Spleen (tissue), 11 donors: ENCODE measurements at regions not wholly inside any gene's neighbourhood (a gene's known extent, or its start where the extent isn't known, plus 50 kb on each side); places are given as distances from the start of the nearest gene placed in this dataset.

Source experiments
- DNase-seq: peaks from one replicate; pipeline ENCODE4 v3.0.0-alpha.2; 2020
- H3K27ac ChIP-seq, 8 donors: fragments of 200-600 bp; sonication (generic) in 7 of 8; 1 replicate in 4 of 8; 2 replicates in 4 of 8; pipeline versions ENCODE4 v1.5.0 to v1.8.0; 2016 to 2021; ENCODE audit warnings: inconsistent platforms in 4 of 8, mild to moderate bottlenecking in 4 of 8, moderate library complexity in 1 of 8
- H3K27me3 ChIP-seq, 7 donors: fragments of 200-600 bp; sonication (generic) in 6 of 7; replicated peaks in 1 of 7; 1 replicate in 4 of 7; 2 replicates in 3 of 7; pipeline versions ENCODE4 v1.5.0 to v1.8.0; 2016 to 2021; ENCODE audit warnings: inconsistent platforms in 3 of 7, mild to moderate bottlenecking in 1 of 7
- H3K36me3 ChIP-seq, 6 donors: fragments of 200-600 bp; sonication (generic) in 5 of 6; 1 replicate in 4 of 6; 2 replicates in 2 of 6; pipeline versions ENCODE4 v1.5.0 to v1.8.0; 2016 to 2021; ENCODE audit warnings: inconsistent platforms in 2 of 6
- H3K4me1 ChIP-seq, 6 donors: fragments of 200-600 bp; sonication (generic) in 5 of 6; 1 replicate in 3 of 6; 2 replicates in 3 of 6; pipeline versions ENCODE4 v1.5.0 to v1.8.0; 2016 to 2021; ENCODE audit warnings: inconsistent platforms in 3 of 6
- H3K4me3 ChIP-seq, 8 donors: fragments of 200-600 bp; sonication (generic) in 7 of 8; 1 replicate in 4 of 8; 2 replicates in 4 of 8; pipeline versions ENCODE4 v1.5.0 to v1.8.0; 2016 to 2021; ENCODE audit warnings: inconsistent platforms in 4 of 8, mild to moderate bottlenecking in 4 of 8, moderate library complexity in 2 of 8
- H3K9me3 ChIP-seq, 8 donors: fragments of 200-600 bp; sonication (generic) in 7 of 8; 1 replicate in 4 of 8; 2 replicates in 4 of 8; pipeline versions ENCODE4 v1.5.0 to v1.8.0; 2016 to 2021; ENCODE audit warnings: inconsistent platforms in 4 of 8
- POLR2A ChIP-seq, 3 donors: fragments of 450-650 bp; IDR thresholded peaks; one replicate each; pipeline ENCODE4 v1.5.1; 2017; ENCODE audit warnings: antibody characterized with exemption in 3 of 3, mild to moderate bottlenecking in 1 of 3
- POLR2AphosphoS5 ChIP-seq, 3 donors: sonication (generic); formaldehyde crosslinking; IDR thresholded peaks; one replicate each; pipeline ENCODE4 v1.5.1; 2017; ENCODE audit warnings: antibody characterized with exemption in 3 of 3
- WGBS, 5 donors: extraction: QIAGEN DNeasy Blood & Tissue Kit in 3 of 5; methylation state at CpG; one replicate each; pipeline versions ENCODE4 v1.1.5 to v1.1.7; 2013 to 2018; 5-methylcytosine and 5-hydroxymethylcytosine counted together
- intact Hi-C: fragments of 100-400 bp; cut with DNase I; formaldehyde crosslinking; loops from one replicate; pipeline ENCODE4 v1.15.0; 2023; ENCODE audit warnings: low total_unique reads
- TF ChIP-seq, protein P1 (sequence below), 11 experiments: fragments of 200-600 bp in 7 of 11; fragments of 450-650 bp in 4 of 11; sonication (generic) in 4 of 11; IDR thresholded peaks in 8 of 11; conservative IDR thresholded peaks in 3 of 11; 1 replicate in 7 of 11; 2 replicates in 4 of 11; pipeline versions ENCODE4 v1.4.0 to v1.8.0; 2016 to 2021; ENCODE audit warnings: antibody characterized with exemption in 11 of 11, inconsistent platforms in 4 of 11, mild to moderate bottlenecking in 1 of 11
- donor health status: healthy with polysubstance abuse.
- donor health status: DM: no; HTN: no; CAD: no; lungs with moderate emphysema.
- donor health status: DM: no; HTN: no; CAD: no.
- donor health status: Bipolar disorder and iron deficiency.
- donor health status: healthy.
- donor health status: DM: no; HTN: no; CAD: no.
- donor health status: DM: yes; HTN: yes; CAD: no.

DNA sequence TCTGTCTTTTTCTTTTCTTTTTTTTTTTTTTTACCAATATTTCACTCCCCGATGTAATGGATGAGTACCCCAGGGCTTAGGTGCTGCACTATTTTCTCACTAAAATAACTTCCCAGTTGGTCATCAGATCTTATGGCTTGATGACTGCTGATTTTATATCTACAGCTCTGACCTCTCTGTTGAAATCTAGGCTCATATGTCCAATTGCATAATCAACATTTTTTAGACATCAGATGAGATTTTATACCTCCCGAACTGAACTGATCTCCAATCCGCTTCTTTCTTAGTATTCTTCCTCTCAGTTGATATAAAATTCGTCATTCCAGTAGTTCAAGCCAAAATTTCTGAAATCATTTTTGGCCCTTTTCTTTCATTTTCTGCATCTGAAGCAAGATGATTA lies 1236.5 kb downstream of the SLC16A7 start:
- H3K9me3 ChIP-seq, result peaks cover 0 to 8% (median 0%) of the 10 kb centered on the region in 8 donors
- DNase-seq, result no peak
- WGBS, 5 donors, result 83 to 95% (median 91%) methylated on average over 4 of the region's 4 CpGs
- no peaks in the 10 kb centered on the region for H3K36me3 ChIP-seq
- H3K27me3 ChIP-seq, result no peaks in the 10 kb centered on the region
- TF ChIP-seq POLR2AphosphoS5 (IDR thresholded peaks at IDR 0.05) (no peak), POLR2A (IDR thresholded peaks at IDR 0.05) (no peak)
- TF ChIP-seq, protein P1, sequence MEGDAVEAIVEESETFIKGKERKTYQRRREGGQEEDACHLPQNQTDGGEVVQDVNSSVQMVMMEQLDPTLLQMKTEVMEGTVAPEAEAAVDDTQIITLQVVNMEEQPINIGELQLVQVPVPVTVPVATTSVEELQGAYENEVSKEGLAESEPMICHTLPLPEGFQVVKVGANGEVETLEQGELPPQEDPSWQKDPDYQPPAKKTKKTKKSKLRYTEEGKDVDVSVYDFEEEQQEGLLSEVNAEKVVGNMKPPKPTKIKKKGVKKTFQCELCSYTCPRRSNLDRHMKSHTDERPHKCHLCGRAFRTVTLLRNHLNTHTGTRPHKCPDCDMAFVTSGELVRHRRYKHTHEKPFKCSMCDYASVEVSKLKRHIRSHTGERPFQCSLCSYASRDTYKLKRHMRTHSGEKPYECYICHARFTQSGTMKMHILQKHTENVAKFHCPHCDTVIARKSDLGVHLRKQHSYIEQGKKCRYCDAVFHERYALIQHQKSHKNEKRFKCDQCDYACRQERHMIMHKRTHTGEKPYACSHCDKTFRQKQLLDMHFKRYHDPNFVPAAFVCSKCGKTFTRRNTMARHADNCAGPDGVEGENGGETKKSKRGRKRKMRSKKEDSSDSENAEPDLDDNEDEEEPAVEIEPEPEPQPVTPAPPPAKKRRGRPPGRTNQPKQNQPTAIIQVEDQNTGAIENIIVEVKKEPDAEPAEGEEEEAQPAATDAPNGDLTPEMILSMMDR (IDR thresholded peaks at IDR 0.05 in 8 of 11, conservative IDR thresholded peaks at IDR 0.05 in 3 of 11), result no peak
- no peaks in the 10 kb centered on the region for H3K4me1 ChIP-seq
- H3K4me3 ChIP-seq, result no peak overlapping the region
- H3K27ac ChIP-seq, result no peak overlapping the region
- intact Hi-C loops, result no loop called here

DNA sequence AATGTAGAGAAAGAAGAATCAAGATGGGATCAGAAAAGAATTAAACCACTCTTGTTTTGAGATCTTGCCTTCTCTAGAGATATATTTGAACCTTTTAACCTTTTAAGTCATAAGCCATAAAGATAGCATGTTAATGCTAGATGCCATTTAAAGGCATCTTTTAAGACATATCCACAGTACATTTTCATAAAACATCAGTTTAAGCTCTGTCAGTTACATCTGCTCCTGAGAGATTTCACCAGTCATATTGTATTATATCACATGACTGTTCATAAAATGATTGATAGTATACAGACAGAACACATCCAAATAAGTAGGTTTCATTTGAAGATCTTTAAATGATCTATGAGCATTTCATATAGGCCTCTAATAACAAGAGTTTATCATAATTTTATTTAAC lies 1238.5 kb downstream of the SLC16A7 start:
- H3K4me1 ChIP-seq, result no peaks in the 10 kb centered on the region
- no peak overlapping the region for H3K4me3 ChIP-seq
- peaks cover 0 to 11% (median 0%) of the 10 kb centered on the region in 8 donors for H3K9me3 ChIP-seq
- no peaks in the 10 kb centered on the region for H3K27me3 ChIP-seq
- TF ChIP-seq POLR2AphosphoS5 (IDR thresholded peaks at IDR 0.05) (no peak), POLR2A (IDR thresholded peaks at IDR 0.05) (no peak)
- TF ChIP-seq, protein P1 (IDR thresholded peaks at IDR 0.05 in 8 of 11, conservative IDR thresholded peaks at IDR 0.05 in 3 of 11), result no peak
- DNase-seq, result no peak
- no peaks in the 10 kb centered on the region for H3K36me3 ChIP-seq
- intact Hi-C loops, result no loop called here
- no peak overlapping the region for H3K27ac ChIP-seq

DNA sequence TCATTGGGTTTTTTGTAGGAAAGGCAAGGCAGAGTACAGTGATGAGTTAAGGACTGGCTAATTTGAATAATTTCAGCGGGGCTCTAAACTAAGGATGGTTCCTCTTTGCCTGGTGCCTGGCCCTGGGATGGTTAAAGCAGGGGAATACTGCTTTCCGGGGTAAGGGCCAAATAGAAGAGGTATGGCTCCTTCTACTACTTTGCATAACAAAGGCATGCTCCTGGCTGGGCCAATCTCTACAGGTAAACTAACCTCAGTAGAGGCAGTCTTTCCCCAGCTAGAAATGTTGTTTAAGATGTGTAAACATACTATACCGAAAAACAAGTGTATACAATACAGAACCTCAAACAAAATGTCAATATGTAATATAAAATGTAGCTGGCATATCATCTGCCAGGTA lies 1239.0 kb downstream of the SLC16A7 start:
- H3K27me3 ChIP-seq, result no peaks in the 10 kb centered on the region
- H3K36me3 ChIP-seq, result no peaks in the 10 kb centered on the region
- H3K27ac ChIP-seq, result no peak overlapping the region
- H3K4me1 ChIP-seq, result no peaks in the 10 kb centered on the region
- H3K9me3 ChIP-seq, result peaks cover 0 to 11% (median 0%) of the 10 kb centered on the region in 8 donors
- no peak overlapping the region for H3K4me3 ChIP-seq
- TF ChIP-seq, protein P1 (IDR thresholded peaks at IDR 0.05 in 8 of 11, conservative IDR thresholded peaks at IDR 0.05 in 3 of 11), result no peak
- no peak for TF ChIP-seq POLR2A (IDR thresholded peaks at IDR 0.05)
- TF ChIP-seq POLR2AphosphoS5 (IDR thresholded peaks at IDR 0.05), result no peak
- DNase-seq, result no peak
- WGBS, 5 donors, result 77 to 91% (median 89%) methylated on average over 3 of the region's 3 CpGs
- intact Hi-C loops, result no loop called here

DNA sequence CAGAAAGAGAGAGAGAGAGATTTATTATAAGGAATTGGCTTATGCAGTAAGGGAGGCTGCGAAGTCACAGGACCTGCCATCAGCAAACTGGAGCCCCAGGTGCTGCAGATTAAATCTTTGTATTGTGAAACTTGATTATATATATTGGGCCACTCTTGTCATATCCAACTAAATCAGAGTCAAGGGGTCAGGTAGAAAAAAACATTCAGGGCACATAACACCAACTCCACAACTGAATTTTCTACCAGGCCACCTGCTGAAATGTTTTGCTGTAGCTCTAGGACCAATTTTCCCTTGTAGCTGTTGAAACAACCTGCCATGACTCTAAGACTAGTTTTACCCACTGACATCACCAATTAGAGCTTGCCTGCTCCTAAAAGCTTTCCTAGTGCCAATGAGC lies 1240.8 kb downstream of the SLC16A7 start:
- no peaks in the 10 kb centered on the region for H3K36me3 ChIP-seq
- H3K4me1 ChIP-seq, result no peaks in the 10 kb centered on the region
- 82 to 92% (median 87%) methylated on average over 1 of the region's 1 CpG for WGBS, 5 donors
- intact Hi-C loops, result no loop called here
- peaks cover 0 to 11% (median 0%) of the 10 kb centered on the region in 8 donors for H3K9me3 ChIP-seq
- H3K27me3 ChIP-seq, result no peaks in the 10 kb centered on the region
- DNase-seq, result no peak
- TF ChIP-seq, protein P1 (IDR thresholded peaks at IDR 0.05 in 8 of 11, conservative IDR thresholded peaks at IDR 0.05 in 3 of 11), result no peak
- no peak for TF ChIP-seq POLR2AphosphoS5 (IDR thresholded peaks at IDR 0.05)
- TF ChIP-seq POLR2A (IDR thresholded peaks at IDR 0.05), result no peak
- H3K27ac ChIP-seq, result no peak overlapping the region
- no peak overlapping the region for H3K4me3 ChIP-seq
